Pons (tissue), 1 donor: ENCODE measurements at regions not wholly inside any gene's neighbourhood (a gene's known extent, or its start where the extent isn't known, plus 50 kb on each side); places are given as distances from the start of the nearest gene placed in this dataset.
"Not testable (repeated sequence)": the region's sequence is repeated elsewhere in the genome, so short reads cannot be mapped to it uniquely, and the experiment has no call there.

Source experiments
- DNase-seq: peaks from one replicate; pipeline ENCODE4 v3.0.0-alpha.2; 2016; ENCODE audit warnings: low spot score

- no peak for DNase-seq
Measured at GRCh38 chr5:63205976-63206375, 627.4 kb downstream of the LRRC70 start.

- DNase-seq, result no peak
Measured at GRCh38 chr5:63201738-63202137, 623.1 kb downstream of the LRRC70 start.

DNA sequence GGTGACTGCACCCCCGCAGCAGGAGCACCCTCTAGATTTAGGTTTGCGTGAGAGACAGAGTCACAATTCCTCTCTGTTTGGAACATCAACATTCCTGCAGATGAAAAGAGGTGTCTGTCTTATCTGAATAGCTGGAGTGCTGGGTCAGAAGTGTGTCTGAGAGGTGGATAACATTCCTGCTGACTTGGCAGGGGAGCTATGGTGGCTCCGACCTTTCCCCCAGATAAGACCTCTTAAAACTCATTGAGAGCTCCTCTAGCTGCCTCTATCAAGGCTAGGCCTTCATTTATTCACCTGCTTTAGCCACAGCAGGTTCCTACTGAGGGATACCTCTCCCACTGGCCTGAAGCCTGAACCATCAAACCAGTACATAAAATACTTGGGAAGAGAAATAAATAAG, 615.5 kb downstream of the LRRC70 start:
- DNase-seq, result no peak

GRCh38 chr5:63180190-63180589, 601.6 kb downstream of the LRRC70 start:
- not testable (repeated sequence) for DNase-seq

GRCh38 chr5:63175850-63176249, 597.2 kb downstream of the LRRC70 start:
- no peak for DNase-seq

- no peak for DNase-seq
Measured at GRCh38 chr5:63170486-63170885, 591.9 kb downstream of the LRRC70 start.

GRCh38 chr5:63164838-63165535, 586.4 kb downstream of the LRRC70 start:
- DNase-seq, result no peak

DNA sequence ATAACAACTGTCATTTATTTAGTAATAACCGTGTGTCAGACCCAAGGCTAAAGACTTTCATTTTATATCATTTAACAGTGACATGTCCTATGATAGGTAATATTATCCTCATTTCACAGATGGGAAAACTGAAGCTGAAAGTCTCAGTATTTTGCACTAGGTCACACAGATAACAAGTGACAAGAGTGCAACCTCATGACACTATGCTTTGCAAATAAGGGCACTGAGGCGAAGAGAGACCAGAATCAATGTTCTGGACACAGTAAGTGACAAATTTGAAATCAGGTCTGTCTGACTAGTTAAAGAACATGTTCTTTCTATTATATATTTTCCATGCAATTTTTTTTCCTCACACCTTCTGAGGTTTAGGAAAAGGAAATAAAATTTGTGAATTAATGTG, 585.7 kb downstream of the LRRC70 start:
- no peak for DNase-seq

- DNase-seq, result no peak
Measured at GRCh38 chr5:63155310-63155631, 576.7 kb downstream of the LRRC70 start.

DNA sequence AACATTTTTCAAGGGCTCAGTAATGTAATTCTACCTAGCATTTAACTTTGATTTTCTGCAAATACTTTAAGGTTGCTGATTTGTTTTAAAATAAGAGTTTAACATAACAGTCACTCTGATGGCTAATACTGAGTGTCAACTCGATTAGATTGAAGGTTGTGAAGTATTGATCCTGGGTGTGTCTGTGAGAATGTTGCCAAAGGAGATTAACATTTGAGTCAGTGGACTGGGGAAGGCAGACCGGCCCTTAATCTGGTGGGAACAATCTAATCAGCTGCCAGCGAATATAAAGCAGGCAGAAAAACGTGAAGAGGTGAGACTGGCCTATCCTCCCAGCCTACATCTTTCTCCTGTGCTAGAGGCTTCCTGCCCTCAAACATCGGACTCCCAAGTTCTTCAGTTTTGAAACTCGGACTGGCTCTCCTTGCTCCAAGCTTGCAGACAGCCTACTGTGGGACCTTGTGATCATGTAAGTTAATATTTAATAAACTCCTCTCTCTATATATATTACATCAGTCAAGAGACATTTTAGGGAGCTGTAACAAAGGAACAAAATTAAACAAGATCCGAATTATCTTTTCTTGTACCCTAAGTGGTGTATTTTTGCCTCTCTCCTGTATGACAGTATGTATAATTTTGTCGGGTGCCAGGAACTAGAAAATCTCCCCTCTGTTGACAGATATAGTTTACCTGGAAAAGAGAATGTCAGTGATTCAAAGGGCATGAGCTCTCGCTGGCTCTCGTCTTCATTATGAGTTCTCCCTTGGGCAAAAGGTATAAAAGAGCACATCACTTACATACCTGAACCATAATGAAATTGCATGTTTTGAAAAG, 576.1 kb downstream of the LRRC70 start:
- DNase-seq, result no peak

- DNase-seq, result no peak
Measured at GRCh38 chr5:63152871-63153270, 574.3 kb downstream of the LRRC70 start.

DNA sequence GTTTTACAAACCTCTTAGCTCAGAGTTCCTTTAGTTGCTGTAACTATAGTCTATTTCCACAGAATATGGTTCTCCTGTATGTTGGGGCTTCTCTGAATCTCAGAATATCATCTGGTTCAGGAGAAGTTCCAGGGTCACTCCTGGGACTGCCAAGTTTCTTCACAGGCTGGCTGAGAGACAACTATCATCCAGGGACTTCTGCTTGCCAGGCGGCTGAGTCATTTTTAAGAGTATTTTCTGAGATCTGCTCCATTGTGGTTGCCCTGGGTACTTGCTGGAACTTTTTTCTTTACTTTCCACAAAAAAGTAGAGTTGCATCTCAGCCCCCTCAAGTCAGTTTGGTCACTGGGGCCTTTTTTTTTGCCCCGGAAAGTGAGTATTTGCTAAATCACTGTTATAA, 566.5 kb downstream of the LRRC70 start:
- DNase-seq, result no peak

- no peak for DNase-seq
Measured at GRCh38 chr5:63141591-63141990, 563.0 kb downstream of the LRRC70 start.

DNA sequence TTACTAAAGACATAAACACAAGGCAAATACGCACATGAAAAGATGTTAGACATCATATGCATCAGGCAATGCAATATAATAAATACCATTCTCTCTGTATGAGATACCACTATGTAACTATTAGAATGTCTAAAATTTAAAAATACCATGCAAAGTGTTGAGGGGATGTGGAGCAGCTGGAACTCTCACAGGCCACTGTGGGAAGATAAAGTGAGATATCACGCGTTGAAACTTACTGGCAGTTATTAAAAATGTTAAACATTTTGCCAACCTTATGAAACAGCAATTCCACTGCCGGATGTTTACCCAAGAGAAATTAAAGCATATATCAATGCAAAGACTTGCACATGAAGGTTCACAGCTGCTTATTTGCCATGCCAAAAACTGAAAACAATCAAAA, 556.7 kb downstream of the LRRC70 start:
- DNase-seq, result no peak

- DNase-seq, result no peak
Measured at GRCh38 chr5:63131626-63132285, 553.1 kb downstream of the LRRC70 start.

- DNase-seq, result no peak
Measured at GRCh38 chr5:63128761-63129160, 550.1 kb downstream of the LRRC70 start.

DNA sequence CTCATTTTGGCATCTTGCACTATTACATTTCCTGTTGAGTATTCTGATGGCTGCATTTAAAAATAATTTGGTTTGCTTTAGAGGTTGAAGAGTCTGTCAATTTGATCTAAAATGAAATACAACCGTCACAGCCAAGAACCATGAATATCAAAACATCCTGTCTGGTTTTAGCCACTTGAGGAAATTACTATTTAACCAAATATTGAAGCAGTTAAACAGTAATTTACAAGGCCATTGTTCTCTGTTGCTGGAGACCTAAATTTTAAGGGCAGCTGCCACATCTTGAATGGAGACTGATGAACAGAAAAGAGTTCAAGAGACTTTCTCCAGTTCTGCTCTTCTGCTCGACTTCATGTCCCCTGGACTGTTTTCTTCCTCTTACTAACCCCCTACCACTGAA, 549.4 kb downstream of the LRRC70 start:
- DNase-seq, result no peak

DNA sequence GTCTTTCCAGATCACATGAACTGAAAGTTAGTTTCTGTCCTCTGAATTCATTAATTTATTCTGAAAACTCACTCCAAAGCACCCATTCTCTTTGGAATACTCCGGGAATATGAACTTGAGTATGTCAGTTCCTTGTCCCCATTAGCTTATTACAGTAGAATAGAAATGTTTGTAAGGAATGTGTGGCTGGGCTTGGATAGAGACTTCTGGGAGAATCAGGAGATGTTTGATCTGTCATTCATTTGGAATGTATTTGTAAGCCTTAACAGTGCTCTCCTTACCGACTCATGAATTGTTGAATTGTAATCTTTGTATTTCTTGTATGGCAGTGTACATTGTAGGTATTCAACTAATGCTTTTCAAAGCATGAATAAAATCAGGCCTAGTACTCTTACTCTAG, 548.4 kb downstream of the LRRC70 start:
- DNase-seq, result no peak

- DNase-seq, result peak; percentile 40
Measured at GRCh38 chr5:63125862-63126261, 547.2 kb downstream of the LRRC70 start.

- DNase-seq, result no peak
Measured at GRCh38 chr5:63125392-63125791, 546.8 kb downstream of the LRRC70 start.

DNA sequence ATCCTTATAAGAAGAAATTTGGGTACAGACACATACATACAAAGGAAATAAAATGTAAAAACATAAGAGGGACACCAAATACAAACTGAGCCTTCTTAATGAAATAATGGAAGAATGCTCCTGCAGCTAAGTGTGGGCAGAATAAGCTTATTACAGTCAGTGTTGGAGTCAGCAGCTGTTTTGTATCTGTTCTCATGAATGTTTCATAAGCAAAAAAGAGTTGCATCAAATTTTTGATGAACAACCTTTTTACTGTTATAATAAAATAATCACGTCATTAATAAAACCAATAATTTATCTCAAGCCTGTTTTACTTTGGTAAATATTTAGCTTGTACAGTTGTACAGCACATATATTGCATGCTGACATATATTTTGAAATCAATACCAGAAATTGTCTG, 545.6 kb downstream of the LRRC70 start:
- DNase-seq, result no peak

GRCh38 chr5:63121471-63121870, 542.9 kb downstream of the LRRC70 start:
- no peak for DNase-seq

DNA sequence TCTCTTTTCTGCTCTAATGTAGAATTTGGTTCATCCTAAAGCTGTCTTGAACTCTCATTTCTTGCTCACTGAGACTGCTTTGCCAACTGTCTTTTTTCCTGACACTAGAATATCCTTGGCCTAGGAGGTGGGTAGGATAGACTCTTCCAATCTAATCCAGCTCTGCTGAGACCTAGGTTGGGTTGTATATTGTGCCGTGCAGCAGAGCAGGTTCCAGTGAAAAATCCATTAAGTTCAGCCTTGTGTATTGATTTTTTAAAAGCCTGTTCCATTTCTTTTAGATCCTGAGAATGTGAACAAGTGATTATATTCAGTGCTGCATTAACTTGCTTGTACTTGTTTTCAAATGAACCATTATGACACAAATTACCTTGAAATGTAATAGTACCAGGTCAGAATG, 539.6 kb downstream of the LRRC70 start:
- no peak for DNase-seq
